Pancreas (tissue), 10 donors: ENCODE measurements at regions not wholly inside any gene's neighbourhood (a gene's known extent, or its start where the extent isn't known, plus 50 kb on each side); places are given as distances from the start of the nearest gene placed in this dataset.

Experiments
- ATAC-seq, 4 donors: fragments of 200-7000 bp; cut with Tn5 transposase; one replicate each; pipeline versions ENCODE4 v1.8.0 to v1.9.1; 2020; ENCODE audit warnings: mild to moderate bottlenecking in 4 of 4, moderate library complexity in 4 of 4
- DNase-seq, 6 donors: peaks; one replicate each; pipeline ENCODE4 v3.0.0-alpha.2; 2020
- FAIRE-seq: peaks from 2 replicates; lab custom pipeline; 2012; peaks lifted over from hg19 to GRCh38; lab: Jason Lieb, UNC
- H3K27ac ChIP-seq, 4 donors: fragments of 200-600 bp; sonication (generic); 1 replicate in 3 of 4; 2 replicates in 1 of 4; pipeline versions ENCODE4 v1.5.0 to v1.8.0; 2020
- H3K27me3 ChIP-seq, 4 donors: fragments of 200-600 bp; one replicate each; pipeline ENCODE4 v1.8.0; 2021
- H3K36me3 ChIP-seq, 3 donors: fragments of 200-600 bp; sonication (generic) in 1 of 3; one replicate each; pipeline versions ENCODE4 v1.5.0 to v1.8.0; 2020 to 2021
- H3K4me1 ChIP-seq, 3 donors: fragments of 200-600 bp; one replicate each; pipeline ENCODE4 v1.8.0; 2021
- H3K4me3 ChIP-seq, 4 donors: fragments of 200-600 bp; sonication (generic) in 2 of 4; one replicate each; pipeline versions ENCODE4 v1.5.0 to v1.8.0; 2020 to 2021
- H3K9me3 ChIP-seq, 4 donors: fragments of 200-600 bp; one replicate each; pipeline ENCODE4 v1.8.0; 2021
- WGBS, 2 donors: extraction: QIAGEN DNeasy Blood & Tissue Kit; methylation state at CpG; one replicate each; pipeline ENCODE4 v1.1.7; 2013; 5-methylcytosine and 5-hydroxymethylcytosine counted together
- intact Hi-C, 3 donors: fragments of 100-400 bp; cut with DNase I; formaldehyde crosslinking; loops; one replicate each; pipeline versions ENCODE4 v1.11.1 to v1.14.2; 2022
- TF ChIP-seq, protein P1 (sequence below), 4 donors: fragments of 200-600 bp; sonication (generic) in 3 of 4; IDR thresholded peaks; one replicate each; pipeline versions ENCODE4 v1.5.0 to v1.8.0; 2021; ENCODE audit warnings: antibody characterized with exemption in 4 of 4
- donor health status: healthy with polysubstance abuse.
- donor health status: DM: no; HTN: no; CAD: no; lungs with moderate emphysema.
- donor health status: DM: no; HTN: no; CAD: no.
- donor health status: control.
- donor health status: control.
- donor health status: Bipolar disorder and iron deficiency.
- donor health status: DM: yes; HTN: yes; CAD: no.
- donor health status: DM: no; HTN: no; CAD: no.
- donor health status: DM: no; HTN: no; CAD: no.
- donor health status: DM: yes; HTN: yes; CAD: no.

DNA sequence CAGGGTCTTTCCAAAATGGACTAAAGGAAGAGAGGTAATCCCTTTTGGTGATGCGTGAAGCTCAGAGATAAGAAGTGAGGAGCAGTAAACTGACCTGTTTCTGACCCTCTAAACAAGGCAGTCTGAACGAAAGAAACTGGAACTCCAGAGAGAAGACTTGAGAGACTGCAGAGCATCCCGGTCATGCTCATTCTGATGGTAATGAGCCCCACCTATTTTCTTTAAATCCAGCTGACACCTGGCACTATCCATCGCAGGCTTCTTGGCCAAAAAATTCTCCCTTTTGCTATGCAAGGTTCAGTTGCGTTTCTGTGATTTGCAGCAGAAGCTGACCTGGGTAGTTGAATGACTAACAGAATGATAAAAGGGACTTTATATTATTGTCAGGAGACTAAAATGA is 105.9 kb upstream of the KCNK2 start:
- Histone ChIP-seq H3K36me3 (no peaks in the 10 kb centered on the region), H3K4me1 (no peaks in the 10 kb centered on the region), H3K27ac (no peak overlapping the region), H3K9me3 (no peaks in the 10 kb centered on the region), H3K27me3 (peaks cover 0 to 3% (median 0%) of the 10 kb centered on the region in 4 donors), H3K4me3 (no peak overlapping the region)
- no peak for DNase-seq
- intact Hi-C loops = no loop called here
- 24 to 31% methylated on average over 5 of the region's 5 CpGs for whole genome bisulfite sequencing, 2 donors
- ATAC-seq = no peak
- FAIRE-seq = no peak
- TF ChIP-seq, protein P1, sequence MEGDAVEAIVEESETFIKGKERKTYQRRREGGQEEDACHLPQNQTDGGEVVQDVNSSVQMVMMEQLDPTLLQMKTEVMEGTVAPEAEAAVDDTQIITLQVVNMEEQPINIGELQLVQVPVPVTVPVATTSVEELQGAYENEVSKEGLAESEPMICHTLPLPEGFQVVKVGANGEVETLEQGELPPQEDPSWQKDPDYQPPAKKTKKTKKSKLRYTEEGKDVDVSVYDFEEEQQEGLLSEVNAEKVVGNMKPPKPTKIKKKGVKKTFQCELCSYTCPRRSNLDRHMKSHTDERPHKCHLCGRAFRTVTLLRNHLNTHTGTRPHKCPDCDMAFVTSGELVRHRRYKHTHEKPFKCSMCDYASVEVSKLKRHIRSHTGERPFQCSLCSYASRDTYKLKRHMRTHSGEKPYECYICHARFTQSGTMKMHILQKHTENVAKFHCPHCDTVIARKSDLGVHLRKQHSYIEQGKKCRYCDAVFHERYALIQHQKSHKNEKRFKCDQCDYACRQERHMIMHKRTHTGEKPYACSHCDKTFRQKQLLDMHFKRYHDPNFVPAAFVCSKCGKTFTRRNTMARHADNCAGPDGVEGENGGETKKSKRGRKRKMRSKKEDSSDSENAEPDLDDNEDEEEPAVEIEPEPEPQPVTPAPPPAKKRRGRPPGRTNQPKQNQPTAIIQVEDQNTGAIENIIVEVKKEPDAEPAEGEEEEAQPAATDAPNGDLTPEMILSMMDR (IDR thresholded peaks at IDR 0.05) = no peak

DNA sequence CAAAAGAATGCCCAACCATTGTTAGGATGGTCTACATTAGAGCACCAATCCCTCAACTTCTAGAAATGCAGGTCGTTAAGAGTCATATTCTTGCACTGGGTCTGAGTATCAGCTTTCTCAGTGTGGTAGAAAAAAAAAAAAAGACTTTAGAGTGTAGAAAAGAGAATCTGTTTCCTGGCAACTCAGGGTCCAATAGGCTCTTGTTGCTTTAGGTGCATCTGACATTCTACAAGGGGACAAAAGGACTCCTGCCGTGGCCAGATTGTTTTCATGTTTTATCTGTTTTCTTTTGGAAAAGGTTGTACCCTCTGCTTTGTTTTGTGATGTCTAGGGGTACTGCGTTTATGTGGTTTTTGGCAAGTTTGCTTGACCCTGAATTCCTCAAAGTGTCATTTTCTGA is 105.4 kb upstream of the KCNK2 start:
- intact Hi-C loops = no loop called here
- TF ChIP-seq, protein P1 (IDR thresholded peaks at IDR 0.05) = no peak
- H3K27ac ChIP-seq = no peak overlapping the region
- DNase-seq = no peak
- 9 to 10% methylated on average over 3 of the region's 3 CpGs for WGBS, 2 donors
- no peaks in the 10 kb centered on the region for H3K9me3 ChIP-seq
- H3K4me3 ChIP-seq = no peak overlapping the region
- no peak for FAIRE-seq
- ATAC-seq = no peak
- H3K27me3 ChIP-seq = peaks cover 0 to 3% (median 0%) of the 10 kb centered on the region in 4 donors
- H3K36me3 ChIP-seq = no peaks in the 10 kb centered on the region
- H3K4me1 ChIP-seq = no peaks in the 10 kb centered on the region

DNA sequence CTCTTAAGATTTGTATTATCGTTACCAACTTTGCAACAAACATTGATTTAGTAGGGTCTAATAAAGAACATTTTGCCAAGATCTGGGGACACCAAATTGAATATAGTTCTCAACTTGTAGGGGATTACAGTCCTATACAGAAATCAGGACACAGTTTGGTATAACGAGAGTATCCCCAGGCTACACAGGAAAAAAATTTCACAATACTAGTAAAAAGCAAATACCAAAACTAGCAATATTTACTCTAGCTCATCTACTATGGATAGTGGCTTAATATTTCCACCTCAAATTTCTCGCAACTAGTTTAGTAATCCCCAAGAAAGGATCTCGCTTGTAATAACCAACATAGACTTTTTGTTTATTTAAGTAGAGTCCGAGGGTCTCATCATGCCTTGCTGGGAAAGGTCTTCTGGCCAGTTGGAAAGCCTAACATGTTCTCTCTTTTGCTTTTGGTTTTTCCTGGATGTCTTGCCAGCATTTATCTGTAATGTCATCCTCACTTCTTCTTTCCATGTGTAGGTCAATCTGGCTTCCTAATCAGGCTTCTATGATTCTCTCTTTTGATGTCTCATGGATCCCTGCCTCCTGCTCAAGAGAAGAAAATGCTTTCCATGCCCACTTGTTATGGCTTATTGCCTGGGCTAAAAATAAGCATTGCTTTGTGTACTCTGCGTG is 104.7 kb upstream of the KCNK2 start:
- no peak for ATAC-seq
- TF ChIP-seq, protein P1 (IDR thresholded peaks at IDR 0.05) = no peak
- H3K9me3 ChIP-seq = no peaks in the 10 kb centered on the region
- H3K27ac ChIP-seq = no peak overlapping the region
- FAIRE-seq = no peak
- no peak for DNase-seq
- H3K36me3 ChIP-seq = no peaks in the 10 kb centered on the region
- no peaks in the 10 kb centered on the region for H3K4me1 ChIP-seq
- intact Hi-C loops = no loop called here
- H3K27me3 ChIP-seq = peaks cover 0 to 3% (median 0%) of the 10 kb centered on the region in 4 donors
- WGBS, 2 donors = 52 to 56% methylated on average over 6 of the region's 6 CpGs
- H3K4me3 ChIP-seq = no peak overlapping the region

DNA sequence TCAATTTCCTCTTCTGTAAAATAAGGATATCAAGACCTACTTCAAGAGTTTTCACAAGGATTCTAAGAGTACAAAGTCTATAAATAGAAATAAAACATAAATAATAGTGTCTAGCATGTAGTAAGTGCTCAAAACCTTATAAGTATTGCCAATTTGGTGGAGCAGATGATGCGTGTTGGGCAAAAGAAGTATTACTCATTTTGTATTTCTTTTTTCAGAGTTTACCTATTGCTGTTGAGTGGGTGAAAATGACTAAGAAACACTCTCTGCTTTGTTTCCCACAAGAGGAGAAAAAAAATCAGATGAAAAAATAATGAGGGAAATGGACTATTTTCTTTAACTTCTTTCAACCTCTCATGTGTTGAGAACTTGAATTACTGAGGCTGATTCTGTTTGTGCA is 103.3 kb upstream of the KCNK2 start:
- WGBS, 2 donors = 58 to 90% methylated on average over 1 of the region's 1 CpG
- TF ChIP-seq, protein P1 (IDR thresholded peaks at IDR 0.05) = no peak
- peaks cover 0 to 3% (median 0%) of the 10 kb centered on the region in 4 donors for H3K27me3 ChIP-seq
- H3K4me1 ChIP-seq = no peaks in the 10 kb centered on the region
- H3K27ac ChIP-seq = no peak overlapping the region
- FAIRE-seq (no peak), DNase-seq (no peak), ATAC-seq (no peak)
- intact Hi-C loops = no loop called here
- no peak overlapping the region for H3K4me3 ChIP-seq
- no peaks in the 10 kb centered on the region for H3K9me3 ChIP-seq
- no peaks in the 10 kb centered on the region for H3K36me3 ChIP-seq

DNA sequence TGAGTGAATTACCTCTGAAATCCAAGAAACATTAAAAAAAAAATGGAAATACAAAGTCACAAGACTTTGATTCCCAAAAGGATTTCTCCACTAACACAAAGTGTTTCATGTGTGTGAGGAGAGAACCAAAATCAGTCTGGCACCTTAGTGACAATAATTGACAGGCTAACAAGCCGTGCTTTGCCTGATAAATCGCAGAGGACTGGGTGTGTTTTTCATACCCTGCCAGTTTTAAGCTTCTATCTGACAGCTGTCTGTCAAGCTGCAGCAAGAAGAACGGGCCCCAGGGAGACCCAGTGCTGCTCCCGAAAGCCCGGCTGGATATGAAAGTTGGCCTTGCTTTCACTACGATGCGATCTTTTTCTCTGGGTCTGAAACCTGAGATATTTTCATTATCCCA is 101.6 kb upstream of the KCNK2 start:
- 51 to 55% methylated on average over 7 of the region's 7 CpGs for WGBS, 2 donors
- intact Hi-C loops = no loop called here
- no peak for FAIRE-seq
- H3K4me1 ChIP-seq = no peaks in the 10 kb centered on the region
- H3K27ac ChIP-seq = no peak overlapping the region
- no peaks in the 10 kb centered on the region for H3K36me3 ChIP-seq
- no peak for DNase-seq
- no peaks in the 10 kb centered on the region for H3K9me3 ChIP-seq
- TF ChIP-seq, protein P1 (IDR thresholded peaks at IDR 0.05) = no peak
- ATAC-seq = no peak
- no peak overlapping the region for H3K4me3 ChIP-seq
- H3K27me3 ChIP-seq = no peaks in the 10 kb centered on the region
